HG03066 (cell line): ENCODE measurements at regions not wholly inside any gene's neighbourhood (a gene's known extent, or its start where the extent isn't known, plus 50 kb on each side); places are given as distances from the start of the nearest gene placed in this dataset.

Experiments used
- ATAC-seq: cut with Tn5 transposase; IDR thresholded peaks from one replicate; pipeline ENCODE4 v1.9.1; 2021; ENCODE audit warnings: low read depth; ENCODE audit not compliant: unreplicated experiment

DNA sequence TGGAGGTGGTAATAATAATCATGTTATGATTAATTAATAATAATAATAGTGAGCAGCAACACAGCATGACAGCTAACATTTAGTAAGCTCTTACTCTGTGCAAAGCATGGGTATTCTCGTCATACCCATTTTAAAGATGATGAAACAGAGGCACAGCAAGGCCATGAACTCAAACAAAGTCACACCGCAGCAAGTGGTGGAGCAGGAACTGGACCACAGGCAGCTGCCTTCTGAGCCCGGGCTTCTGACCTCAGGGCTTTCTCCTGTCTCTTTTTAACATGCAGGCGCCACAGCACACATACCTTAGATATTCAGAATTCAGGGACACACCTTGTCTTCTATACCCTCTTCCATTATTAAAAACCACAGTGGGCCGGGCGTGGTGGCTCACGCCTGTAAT is 50.7 kb upstream of the SPATA12 start:
- no peak for ATAC-seq

DNA sequence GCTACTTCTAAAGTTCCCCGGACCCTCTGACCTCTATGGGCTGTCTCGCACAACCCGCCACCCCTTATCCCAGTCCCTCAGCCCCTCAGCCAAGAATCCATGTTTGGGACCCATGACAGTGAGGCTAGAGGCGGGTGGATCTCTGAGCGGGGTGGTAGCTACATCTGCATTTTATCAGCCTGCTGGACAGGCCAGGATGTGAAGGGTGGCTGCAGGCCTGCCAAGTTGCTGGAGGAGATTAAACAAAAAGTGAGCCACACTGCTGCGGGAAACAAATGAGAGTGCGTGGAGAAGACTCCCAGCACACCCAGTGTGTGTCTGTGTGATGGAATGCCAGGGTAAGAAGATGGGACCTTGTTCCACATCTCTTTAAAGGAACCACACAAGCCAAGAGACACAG is 51.1 kb upstream of the SPATA12 start:
- no peak for ATAC-seq

DNA sequence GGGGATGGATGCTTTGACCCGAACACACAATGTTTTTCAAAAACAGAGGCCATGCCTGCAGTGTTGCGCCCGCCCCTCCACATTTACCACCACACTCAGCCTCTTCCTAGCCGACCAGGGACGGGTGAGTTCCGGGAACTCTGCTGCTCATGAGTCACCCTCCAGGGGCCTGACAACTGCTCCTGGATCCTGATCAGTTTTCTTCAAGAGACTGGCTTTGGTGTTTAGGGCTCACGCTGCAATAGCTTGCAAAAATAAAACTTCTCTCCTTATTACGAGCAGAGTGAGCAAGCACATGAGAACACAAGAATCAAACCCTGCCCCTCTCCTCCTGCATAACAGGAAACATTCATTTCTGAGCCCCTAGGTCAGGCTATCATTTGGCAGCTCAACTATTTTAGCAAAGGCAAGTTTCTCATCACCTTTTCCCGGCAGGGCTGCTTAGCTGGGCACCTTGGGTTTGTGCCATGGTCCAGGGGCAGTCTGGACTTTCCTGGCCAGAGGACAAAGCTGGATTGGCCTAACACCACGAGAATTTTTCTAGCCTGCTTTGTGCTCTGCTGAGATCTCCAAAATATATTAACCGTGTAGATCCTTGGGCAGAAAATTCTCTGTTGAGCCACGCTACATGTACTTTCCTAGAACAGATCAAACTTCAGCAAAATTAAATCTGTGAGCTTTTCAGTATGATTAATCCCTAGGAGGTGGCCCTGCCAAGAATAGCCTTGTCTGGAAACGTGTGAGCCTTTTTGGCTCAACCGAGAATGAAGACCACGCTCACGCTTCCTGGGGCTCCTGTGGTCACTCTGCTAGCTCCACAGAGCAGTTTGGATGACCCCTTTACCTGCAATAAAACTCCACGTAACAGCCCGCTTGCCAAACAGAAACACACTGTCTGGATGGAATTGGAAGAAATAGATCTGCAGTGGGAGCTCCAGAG is 52.7 kb upstream of the SPATA12 start:
- no peak for ATAC-seq

DNA sequence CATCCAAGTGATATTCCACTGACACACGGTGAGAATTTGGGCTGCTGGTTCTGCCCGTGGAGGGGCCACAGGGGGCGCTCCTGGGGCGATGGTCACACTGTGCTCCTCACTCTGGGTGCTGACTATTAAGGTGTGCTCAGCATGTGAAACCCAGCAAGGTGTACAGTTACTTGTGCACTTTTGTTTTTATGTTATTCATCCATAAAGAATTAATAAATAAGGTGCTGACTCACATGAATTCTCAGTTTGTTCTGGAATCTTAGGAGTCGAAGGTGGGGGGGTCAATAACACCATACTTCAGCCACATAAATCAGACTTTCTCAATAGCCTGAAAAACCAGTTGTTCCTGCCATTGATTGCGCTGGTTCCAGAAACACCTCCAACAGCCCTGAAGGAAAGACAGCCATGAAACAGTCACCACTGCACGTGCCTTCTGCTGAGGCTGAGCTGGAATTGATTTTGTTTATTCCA is 53.5 kb upstream of the SPATA12 start:
- no peak for ATAC-seq

DNA sequence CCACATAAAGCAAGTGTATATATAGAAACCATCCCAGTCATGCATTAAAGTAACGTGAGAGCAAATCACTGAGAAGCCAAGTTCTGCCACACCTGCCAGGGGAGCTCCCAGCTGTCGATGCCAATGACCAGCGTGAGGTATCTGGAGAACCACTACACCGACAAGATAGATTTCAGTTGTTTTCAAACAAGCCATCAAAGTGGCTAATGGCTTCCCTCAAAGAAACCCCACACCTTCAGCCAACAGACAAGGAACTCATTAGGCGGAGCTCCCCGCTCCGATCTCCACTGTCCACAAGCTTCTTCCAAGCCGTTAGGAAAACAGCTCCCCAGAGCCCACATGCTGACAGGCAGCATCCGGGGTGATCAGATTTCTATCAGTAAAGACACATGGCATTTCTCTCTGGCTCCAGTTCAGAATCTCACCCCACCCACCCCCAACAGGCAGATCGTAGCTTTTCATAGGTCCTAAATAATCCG is 54.2 kb upstream of the SPATA12 start:
- ATAC-seq, result no peak

DNA sequence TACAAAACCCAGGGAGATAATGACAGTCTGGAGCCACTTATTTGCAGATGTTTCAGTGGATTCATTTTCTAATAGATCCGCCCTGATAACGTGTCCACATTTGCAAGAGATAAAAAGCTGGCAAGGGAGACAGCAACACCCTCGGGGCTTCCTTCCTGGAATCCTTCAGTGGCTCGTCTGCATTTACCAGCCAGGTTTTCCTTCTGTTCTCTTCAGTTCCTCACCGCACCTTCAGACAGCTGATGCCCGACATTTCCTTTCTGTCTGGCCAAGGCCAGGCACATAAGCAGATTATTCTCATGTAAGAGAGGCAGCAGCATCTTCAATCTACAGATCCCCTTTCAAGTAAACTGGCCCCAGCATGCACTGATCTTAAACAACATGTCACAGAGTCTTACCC is 56.2 kb upstream of the SPATA12 start:
- no peak for ATAC-seq

DNA sequence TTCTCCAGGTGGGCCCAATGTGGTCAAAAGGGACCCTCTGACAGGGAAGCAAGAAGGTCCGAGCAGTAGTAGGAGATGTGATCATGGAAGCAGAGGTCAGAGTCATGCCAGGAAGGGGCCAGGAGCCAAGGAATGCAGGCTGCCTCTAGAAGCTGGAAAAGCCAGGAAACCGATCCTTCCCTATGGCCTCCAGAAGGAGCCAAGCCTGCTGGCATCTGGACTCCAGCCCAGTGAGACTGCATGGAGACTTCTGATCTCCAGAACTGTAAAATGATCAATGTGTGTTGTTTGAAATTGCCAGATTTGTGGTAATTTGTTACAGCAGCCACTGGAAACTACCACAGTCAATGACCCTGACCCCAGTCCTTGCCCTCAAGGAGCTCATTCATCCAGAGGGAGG is 56.8 kb upstream of the SPATA12 start:
- no peak for ATAC-seq

DNA sequence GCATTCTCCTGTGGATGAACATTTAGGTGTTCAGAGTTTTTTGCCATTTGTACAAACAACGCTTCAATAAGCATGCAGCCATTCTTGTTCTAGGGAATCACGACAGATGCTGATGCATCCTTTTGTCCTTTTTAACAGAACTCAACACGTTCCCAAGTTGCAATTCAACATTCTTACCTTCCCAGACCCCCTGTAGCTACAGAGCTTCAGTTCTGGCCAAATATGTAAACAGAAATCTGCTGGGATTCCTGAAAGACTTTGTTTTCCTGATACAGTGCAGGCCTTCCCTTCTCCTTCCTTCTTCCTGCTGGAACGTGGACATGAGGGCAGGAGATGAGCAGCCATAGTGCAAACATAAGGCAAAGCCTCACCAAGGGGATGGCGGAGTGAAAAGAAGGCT is 59.1 kb upstream of the SPATA12 start:
- no peak for ATAC-seq

DNA sequence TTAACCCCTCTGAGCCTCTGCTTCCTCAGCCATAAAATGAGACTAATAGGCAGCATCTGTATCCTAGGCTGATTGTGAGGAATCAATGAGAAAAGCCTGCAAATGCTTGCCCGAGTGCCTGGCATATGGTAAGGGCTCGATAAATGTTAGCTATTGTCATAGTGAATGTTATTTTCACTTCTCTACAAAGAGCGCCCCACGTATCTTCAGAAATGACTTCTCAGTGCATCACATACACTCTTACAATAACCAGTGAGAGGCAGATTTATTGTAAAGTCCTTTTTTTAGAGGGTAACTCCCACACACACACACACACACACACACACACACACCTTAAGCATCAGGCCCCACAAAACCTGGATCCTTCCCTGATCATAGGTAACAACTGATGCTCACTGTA is 60.5 kb upstream of the SPATA12 start:
- no peak for ATAC-seq

DNA sequence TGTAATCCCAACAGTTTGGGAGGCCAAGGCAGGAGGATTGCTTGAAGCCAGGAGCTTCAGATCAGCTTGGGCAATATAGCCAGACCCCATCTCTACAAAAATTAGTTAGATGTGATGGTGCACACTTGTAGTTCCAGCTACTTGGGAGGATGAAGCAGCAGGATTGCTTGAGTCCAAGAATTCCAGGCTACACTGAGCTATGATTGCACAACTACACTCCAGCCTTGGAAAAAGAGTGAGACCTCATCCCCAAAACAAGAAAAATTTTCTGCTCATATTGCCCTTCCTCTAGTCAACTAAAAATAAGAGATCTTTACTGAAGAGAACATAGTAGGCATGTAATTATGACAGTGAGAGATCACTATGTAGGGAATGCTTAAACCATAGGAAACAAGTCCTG is 60.9 kb upstream of the SPATA12 start:
- no peak for ATAC-seq

DNA sequence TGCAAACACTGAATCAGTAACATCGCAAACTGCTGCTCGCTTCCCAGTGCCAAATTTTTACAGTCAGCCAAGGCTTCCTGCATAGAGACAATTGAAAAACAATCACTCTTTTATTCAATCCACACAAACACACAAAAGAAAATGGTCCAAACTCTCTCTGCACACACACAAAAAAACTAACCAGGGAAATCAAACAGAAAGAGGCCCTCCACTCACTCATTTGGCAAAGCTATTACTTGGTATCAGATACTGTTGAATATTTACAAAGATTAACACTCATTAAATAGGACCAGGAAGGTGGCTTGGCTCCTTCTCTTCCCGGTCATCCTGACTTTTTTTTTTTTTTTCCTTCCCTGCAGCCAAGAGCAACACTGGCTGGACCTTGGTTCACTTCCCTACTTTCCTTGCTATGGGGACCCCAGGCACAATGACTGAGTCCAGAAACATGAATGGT is 62.4 kb upstream of the SPATA12 start:
- ATAC-seq, result no peak

DNA sequence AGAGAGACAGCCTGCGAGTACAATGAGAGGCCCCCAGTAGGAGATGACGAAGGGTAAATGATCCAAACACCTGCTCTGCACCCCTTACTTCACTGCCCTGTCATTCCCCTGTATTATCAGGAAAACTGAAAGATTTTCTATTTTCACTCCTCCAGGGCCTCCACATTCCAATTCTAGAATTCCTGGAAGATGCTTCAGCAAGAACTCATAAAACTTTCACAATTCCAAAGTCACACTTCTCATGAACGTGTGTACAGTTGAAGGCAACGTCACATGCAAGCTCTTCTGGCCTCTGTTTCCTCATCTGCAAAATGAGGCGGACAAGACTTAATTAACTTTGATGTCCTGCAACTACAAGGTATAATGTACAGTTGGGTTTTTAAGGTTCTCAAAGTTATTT is 62.8 kb upstream of the SPATA12 start:
- ATAC-seq, result no peak

DNA sequence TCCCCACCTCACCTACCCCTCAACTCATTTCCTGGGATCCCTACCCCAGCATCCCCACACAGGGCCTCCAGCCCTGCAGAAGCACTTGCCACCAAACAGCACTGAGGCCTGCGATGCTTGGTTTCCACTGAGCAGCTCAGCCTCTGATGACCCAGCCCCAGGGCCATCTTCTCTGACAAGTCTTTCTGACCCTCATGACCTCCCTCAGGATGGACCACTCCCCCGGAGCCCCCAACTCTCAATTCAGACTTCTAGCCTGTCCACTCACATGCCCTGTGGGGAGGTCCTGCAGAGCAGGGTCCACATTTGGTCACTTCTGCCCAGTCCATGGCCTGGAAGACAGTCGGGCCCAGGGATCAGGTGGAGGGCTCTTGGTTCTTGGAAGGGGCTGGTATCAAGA is 63.4 kb upstream of the SPATA12 start:
- ATAC-seq, result no peak

DNA sequence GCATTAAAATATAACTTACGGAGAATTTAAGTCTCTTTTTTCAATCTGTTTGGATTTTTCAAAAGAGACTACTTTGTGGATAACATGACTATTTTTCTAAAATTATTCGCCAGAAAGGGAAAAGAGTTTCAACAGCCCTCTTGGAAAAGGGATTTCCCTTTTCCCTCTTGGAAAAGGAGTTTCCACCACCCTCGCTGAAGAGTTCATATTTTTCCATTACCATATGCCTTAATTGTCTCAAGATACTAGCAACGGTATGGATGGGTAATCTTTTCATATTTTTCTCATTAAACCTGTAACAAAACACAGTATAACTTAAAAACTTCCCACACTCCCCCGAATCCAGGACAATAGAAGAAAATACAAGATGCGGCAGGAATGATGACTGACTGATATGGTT is 66.1 kb upstream of the SPATA12 start:
- no peak for ATAC-seq

DNA sequence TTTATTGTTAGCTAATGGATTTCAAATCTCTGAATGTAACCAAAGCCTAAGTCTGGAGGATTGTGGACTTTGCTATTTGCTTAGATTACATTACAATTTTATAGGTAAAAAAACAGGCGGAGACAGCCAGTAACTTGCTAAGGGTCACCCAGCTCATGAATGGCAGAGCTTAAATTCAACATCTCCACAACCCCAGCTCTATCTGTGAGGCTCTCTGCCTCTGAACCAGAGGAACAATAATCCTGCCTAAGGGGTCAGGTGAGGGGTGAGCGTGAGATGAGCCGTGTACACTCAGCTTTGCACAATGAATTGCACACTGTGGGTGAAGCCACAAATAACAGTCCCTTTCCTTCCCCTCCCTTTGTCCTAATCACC is 69.8 kb upstream of the SPATA12 start:
- no peak for ATAC-seq

DNA sequence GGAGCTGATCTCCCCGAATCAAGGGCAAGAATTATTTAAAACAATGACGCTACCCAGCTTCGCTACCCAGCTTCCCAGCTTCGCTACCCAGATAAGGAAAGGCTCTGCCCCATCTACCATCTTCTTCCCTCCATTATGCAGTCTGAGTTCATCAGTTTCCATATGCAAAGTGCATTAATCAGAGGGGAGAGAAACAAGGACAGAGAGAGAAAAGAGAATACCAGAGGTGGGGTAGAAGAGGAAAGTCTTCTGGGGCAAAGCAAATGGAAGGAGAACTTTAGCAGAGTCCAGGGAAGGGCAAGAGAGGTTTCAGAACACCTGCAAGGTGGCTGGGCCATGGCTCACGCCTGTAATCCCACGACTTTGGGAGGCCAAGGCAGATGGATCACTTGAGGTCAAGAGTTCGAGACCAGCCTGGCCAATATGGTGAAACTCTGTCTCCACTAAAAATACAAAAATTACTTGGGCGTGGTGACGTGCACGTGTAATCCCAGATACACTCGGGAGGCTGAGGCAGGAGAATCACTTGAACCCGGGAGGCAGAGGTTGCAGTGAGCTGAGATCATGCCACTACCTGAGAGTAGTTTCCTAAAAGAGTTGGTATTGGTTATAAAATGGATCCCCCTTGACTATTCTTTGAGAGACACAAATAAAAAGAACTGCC is 70.4 kb upstream of the SPATA12 start:
- no peak for ATAC-seq

DNA sequence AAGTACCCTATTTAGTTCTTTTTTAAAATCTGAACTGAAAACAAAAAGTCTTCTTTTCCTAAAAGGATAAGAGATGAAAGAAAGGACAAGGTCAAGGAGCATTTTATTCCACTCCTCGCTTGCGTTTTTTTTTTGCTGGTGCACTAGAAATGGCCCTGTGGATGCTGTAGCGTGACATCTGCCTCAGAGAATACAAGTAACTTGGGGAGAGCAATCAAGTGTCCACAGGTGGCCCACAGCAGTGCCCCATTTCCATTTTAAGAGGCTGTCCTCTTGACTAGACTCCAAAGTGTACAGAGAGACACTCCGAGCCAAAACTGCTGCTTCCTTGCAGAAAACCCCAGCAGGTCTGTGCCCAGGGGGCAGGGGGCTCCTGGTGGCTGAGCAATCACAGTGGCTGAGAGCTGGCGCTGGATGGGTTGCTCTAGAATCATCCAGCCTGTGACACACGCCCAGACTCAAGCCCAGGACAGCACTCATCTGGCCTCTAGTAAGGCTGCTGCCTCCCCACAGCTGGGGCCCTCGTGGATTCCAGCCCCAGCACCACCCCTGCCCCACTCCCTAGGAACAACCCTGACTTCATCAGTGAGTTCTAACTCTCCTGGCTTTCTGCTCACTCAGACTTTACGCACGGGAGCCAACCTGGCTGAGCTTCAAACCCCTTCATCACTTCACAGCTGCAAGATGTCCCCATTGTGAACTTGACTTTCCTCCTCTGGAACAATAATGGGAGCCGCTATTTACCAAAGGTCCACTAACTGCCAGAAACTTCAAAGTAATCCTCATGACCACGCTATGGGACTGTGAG is 71.1 kb upstream of the SPATA12 start:
- no peak for ATAC-seq

DNA sequence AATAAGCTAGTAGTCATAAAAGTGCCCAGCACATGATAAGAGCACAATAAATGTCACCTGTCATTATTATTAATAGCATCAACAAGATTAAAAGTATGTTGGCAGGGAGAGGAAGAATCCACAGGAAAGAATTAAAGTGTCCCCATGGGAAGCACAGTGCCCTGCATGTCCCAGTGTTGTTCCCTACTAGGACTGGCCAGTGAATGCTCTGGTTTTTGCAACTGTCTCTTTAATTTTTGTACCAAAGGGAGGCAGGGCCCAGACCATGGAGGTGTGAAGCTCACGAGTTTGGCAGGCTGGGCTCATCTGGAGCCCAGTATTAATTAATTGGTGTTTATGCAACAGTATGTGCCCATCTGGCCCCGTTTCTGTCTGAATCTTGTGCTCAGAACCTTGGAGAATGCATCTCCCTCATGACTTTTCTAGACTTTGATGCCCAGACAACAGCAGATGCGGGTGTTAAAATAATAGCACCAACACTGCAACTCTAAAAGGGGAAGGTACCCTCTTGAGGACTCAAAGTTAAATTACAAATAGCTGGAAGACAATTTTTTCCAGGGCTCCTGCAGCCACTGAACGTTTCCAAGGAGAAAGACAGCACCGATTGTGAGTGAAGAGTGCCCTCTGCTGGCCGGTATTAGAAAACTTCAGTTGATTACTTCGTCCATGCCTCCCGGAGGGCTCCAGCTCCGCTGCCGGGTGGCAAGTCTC is 71.9 kb upstream of the SPATA12 start:
- no peak for ATAC-seq

DNA sequence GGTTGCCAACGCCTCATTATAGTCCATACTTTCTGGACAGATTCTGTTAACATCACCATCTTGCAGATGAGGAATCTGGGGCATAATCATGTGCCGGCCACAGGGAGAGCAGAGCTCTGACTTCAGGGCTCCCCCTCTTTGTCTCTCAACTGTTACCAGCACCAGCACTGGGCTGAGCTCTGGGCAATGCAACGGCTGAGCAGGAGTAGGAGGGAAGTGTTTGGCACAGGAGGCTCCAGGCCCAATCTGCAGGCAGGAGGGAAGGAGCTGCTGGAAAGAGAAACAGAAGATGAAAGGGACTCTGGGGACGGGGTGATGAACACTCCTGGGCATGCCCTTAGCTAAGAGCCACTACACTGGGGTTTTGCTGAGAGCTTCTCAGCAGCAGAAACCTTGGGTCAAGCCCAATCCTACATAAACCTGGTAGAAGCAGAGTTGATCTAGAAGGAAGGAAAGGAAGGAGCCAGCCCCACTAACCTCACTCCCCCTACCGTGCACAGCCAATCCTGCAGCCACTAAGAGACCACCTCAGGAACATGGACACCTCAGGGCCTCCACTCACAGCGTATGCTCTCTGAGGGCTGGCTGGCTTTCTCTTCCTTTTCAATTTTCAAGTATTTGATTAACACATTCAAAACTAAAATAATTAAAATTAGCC is 73.1 kb upstream of the SPATA12 start:
- ATAC-seq, result no peak

DNA sequence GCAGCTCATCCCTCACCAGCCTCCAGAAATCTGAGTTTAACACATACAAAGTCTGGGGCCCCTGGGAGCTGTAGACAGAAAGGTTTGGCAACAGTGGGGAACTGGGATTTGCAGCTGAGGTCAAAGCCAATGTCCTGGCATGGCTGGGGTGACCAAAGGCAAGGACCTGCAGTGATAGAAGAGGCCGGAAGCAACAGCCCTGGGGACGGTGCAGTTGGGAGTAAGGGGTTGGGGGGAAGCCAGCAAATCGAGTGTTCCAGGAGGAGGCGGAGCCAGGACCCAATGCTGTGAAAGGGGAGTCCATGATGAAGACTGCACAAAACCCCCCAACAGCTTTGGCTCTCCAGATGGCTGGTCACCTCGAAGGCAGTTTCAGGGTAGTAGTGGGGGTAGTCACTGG is 74.1 kb upstream of the SPATA12 start:
- ATAC-seq, result no peak
